HCT116 (cell line): ENCODE measurements at regions not wholly inside any gene's neighbourhood (a gene's known extent, or its start where the extent isn't known, plus 50 kb on each side); places are given as distances from the start of the nearest gene placed in this dataset.

Experiments used
- ATAC-seq: fragments of 200-7000 bp; cut with Tn5 transposase; 2 replicates; pipeline ENCODE4 v1.9.1; 2020; ENCODE audit warnings: mild to moderate bottlenecking, moderate library complexity
- BruUV-seq: library from RNA; stranded (reverse); fragments of 400-500 nt; replicated peaks from 2 replicates; lab custom pipeline; 2021; lab: Mats Ljungman, UMichigan
- CTCF ChIA-PET: fragments of 300-600 bp; sonication (Branson Sonifier 250); formaldehyde crosslinking; loops from one replicate; lab custom pipeline; 2021; ENCODE audit warnings: antibody characterized with exemption; lab: Charles Lee
- POLR2A ChIA-PET: fragments of 300-600, 350-600 bp; sonication (Branson Sonifier 250); formaldehyde crosslinking; loops from one replicate; lab custom pipeline; 2021; ENCODE audit warnings: antibody characterized with exemption; lab: Charles Lee
- RAD21 ChIA-PET, 2 experiments: fragments of 300-600 bp; sonication (Branson Sonifier 250); formaldehyde crosslinking; loops; one replicate each; lab custom pipeline; 2023; ENCODE audit warnings: low total read pairs in 2 of 2; ENCODE audit not compliant: uncharacterized antibody in 2 of 2, unreplicated experiment in 2 of 2, low non-redundant PET in 1 of 2; lab: Charles Lee
- DNase-seq: peaks from one replicate; pipeline ENCODE4 v3.0.0-alpha.2; 2010; ENCODE audit warnings: low read depth, low spot score
- H2AFZ ChIP-seq: fragments of 200-600 bp; shearing (Covaris generic), sonication (generic); 2 replicates; pipeline ENCODE4 v1.6.1; 2017; ENCODE audit warnings: low read depth, mixed run types, mixed read lengths, antibody characterized with exemption, low read length; ENCODE audit not compliant: poor library complexity, severe bottlenecking
- H3K27ac ChIP-seq: 2 replicates; pipeline ENCODE4 v1.5.1; 2012; ENCODE audit warnings: low read depth, low read length
- H3K27me3 ChIP-seq: fragments of 200-600 bp; sonication (generic); 2 replicates; pipeline ENCODE4 v1.6.1; 2016; ENCODE audit warnings: mixed run types, low read length, mixed read lengths; ENCODE audit not compliant: insufficient read depth
- H3K36me3 ChIP-seq, 2 experiments: fragments of 200-500 bp in 1 of 2; fragments of 200-600 bp in 1 of 2; sonication (Bioruptor generic) in 1 of 2; sonication (generic) in 1 of 2; 2 replicates each; pipeline versions ENCODE4 v1.5.1 to v1.6.1; 2014 to 2016; ENCODE audit warnings: low read length in 2 of 2, inconsistent platforms in 1 of 2, mixed read lengths in 1 of 2, mixed run types in 1 of 2; ENCODE audit not compliant: insufficient read depth in 2 of 2, control insufficient read depth in 1 of 2
- H3K4me1 ChIP-seq, 2 experiments: fragments of 200-600 bp in 1 of 2; sonication (generic) in 1 of 2; 2 replicates each; pipeline versions ENCODE4 v1.5.1 to v1.6.1; 2012 to 2017; ENCODE audit warnings: low read length in 2 of 2, inconsistent platforms in 1 of 2, mild to moderate bottlenecking in 1 of 2, mixed read lengths in 1 of 2, mixed run types in 1 of 2, moderate library complexity in 1 of 2; ENCODE audit not compliant: insufficient read depth in 2 of 2, control insufficient read depth in 1 of 2
- H3K4me2 ChIP-seq: fragments of 200-600 bp; sonication (generic); 2 replicates; pipeline ENCODE4 v1.6.1; 2017; ENCODE audit warnings: mixed run types, low read length, mixed read lengths
- H3K4me3 ChIP-seq, 2 experiments: fragments of 200-600 bp in 1 of 2; sonication (generic) in 1 of 2; replicated peaks in 1 of 2; 2 replicates each; pipeline ENCODE4 v1.5.1; 2011 to 2016; ENCODE audit warnings: low read length in 2 of 2, control low read depth in 1 of 2, low read depth in 1 of 2, mild to moderate bottlenecking in 1 of 2, mixed read lengths in 1 of 2, mixed run types in 1 of 2
- H3K79me2 ChIP-seq: fragments of 200-600 bp; sonication (generic); 2 replicates; pipeline ENCODE4 v1.6.1; 2017; ENCODE audit warnings: mild to moderate bottlenecking, mixed run types, low read length, moderate library complexity, mixed read lengths; ENCODE audit not compliant: insufficient read depth
- H3K9ac ChIP-seq: fragments of 200-600 bp; sonication (generic); 2 replicates; pipeline ENCODE4 v1.6.1; 2016; ENCODE audit warnings: low read length, mixed read lengths
- H3K9me2 ChIP-seq: fragments of 200-600 bp; sonication (generic), shearing (Covaris generic); 2 replicates; pipeline ENCODE4 v1.6.1; 2017; ENCODE audit warnings: mixed run types, mild to moderate bottlenecking, moderate library complexity; ENCODE audit not compliant: insufficient read depth
- H3K9me3 ChIP-seq, 2 experiments: fragments of 200-500 bp in 1 of 2; fragments of 200-600 bp in 1 of 2; sonication (Bioruptor generic) in 1 of 2; sonication (generic) in 1 of 2; 2 replicates each; pipeline ENCODE4 v1.6.1; 2014 to 2017; ENCODE audit warnings: low read length in 2 of 2, mixed read lengths in 2 of 2, inconsistent platforms in 1 of 2, low read depth in 1 of 2, mild to moderate bottlenecking in 1 of 2, mixed run types in 1 of 2, moderate library complexity in 1 of 2; ENCODE audit not compliant: control insufficient read depth in 1 of 2, insufficient read depth in 1 of 2
- H4K20me1 ChIP-seq: fragments of 200-600 bp; sonication (generic), shearing (Covaris generic); 2 replicates; pipeline ENCODE4 v1.6.1; 2017; ENCODE audit warnings: mixed run types, mild to moderate bottlenecking, moderate library complexity; ENCODE audit not compliant: insufficient read depth
- ATF3 ChIP-seq: IDR thresholded peaks from 2 replicates; pipeline ENCODE4 v1.6.1; 2012
- CBX3 ChIP-seq: IDR thresholded peaks from 2 replicates; pipeline ENCODE4 v1.6.1; 2012; ENCODE audit warnings: low read depth
- CEBPB ChIP-seq: IDR thresholded peaks from 2 replicates; pipeline ENCODE4 v1.6.1; 2012; ENCODE audit warnings: low read depth
- CTCF ChIP-seq, 3 experiments: fragments of 200-600 bp in 1 of 3; sonication (generic) in 1 of 3; IDR thresholded peaks in 2 of 3; conservative IDR thresholded peaks in 1 of 3; 2 replicates each; pipeline ENCODE4 v1.5.1; 2012 to 2017; ENCODE audit warnings: low read depth in 2 of 3, low read length in 2 of 3, antibody characterized with exemption in 1 of 3, borderline replicate concordance in 1 of 3, control low read depth in 1 of 3, mild to moderate bottlenecking in 1 of 3, mixed read lengths in 1 of 3, mixed run types in 1 of 3, moderate library complexity in 1 of 3; ENCODE audit not compliant: insufficient read depth in 1 of 3
- ELF1 ChIP-seq: IDR thresholded peaks from 2 replicates; pipeline ENCODE4 v1.6.1; 2012; ENCODE audit warnings: low read depth, borderline replicate concordance
- EZH2 ChIP-seq: fragments of 200-600 bp; sonication (generic); IDR thresholded peaks from 2 replicates; pipeline ENCODE4 v1.6.1; 2017; ENCODE audit warnings: antibody characterized with exemption, mixed run types
- EZH2phosphoT487 ChIP-seq: fragments of 200-600 bp; IDR thresholded peaks from 2 replicates; pipeline ENCODE4 v1.6.1; 2018; ENCODE audit warnings: antibody characterized with exemption, borderline replicate concordance
- JUND ChIP-seq: IDR thresholded peaks from 2 replicates; pipeline ENCODE4 v1.6.1; 2012
- POLR2A ChIP-seq: IDR thresholded peaks from 2 replicates; pipeline ENCODE4 v1.7.0; 2011; ENCODE audit warnings: borderline replicate concordance; ENCODE audit not compliant: insufficient read depth, insufficient read length; ENCODE audit errors: extremely low read depth
- POLR2AphosphoS5 ChIP-seq: IDR thresholded peaks from 2 replicates; pipeline ENCODE4 v1.6.1; 2011; ENCODE audit warnings: mild to moderate bottlenecking, low read depth, low read length, moderate library complexity
- RAD21 ChIP-seq: IDR thresholded peaks from 2 replicates; pipeline ENCODE4 v1.6.1; 2012; ENCODE audit warnings: low read depth, mild to moderate bottlenecking
- REST ChIP-seq: IDR thresholded peaks from 2 replicates; pipeline ENCODE4 v1.6.1; 2012; ENCODE audit warnings: low read depth
- SIN3A ChIP-seq: IDR thresholded peaks from 2 replicates; pipeline ENCODE4 v1.6.1; 2012; ENCODE audit warnings: low read depth
- SP1 ChIP-seq: IDR thresholded peaks from 2 replicates; pipeline ENCODE4 v1.6.1; 2012; ENCODE audit warnings: low read depth
- SRF ChIP-seq: IDR thresholded peaks from 2 replicates; pipeline ENCODE4 v1.6.1; 2012; ENCODE audit warnings: low read depth
- TCF7L2 ChIP-seq: IDR thresholded peaks from 2 replicates; pipeline ENCODE4 v1.7.0; 2011; ENCODE audit warnings: borderline replicate concordance, inconsistent platforms; ENCODE audit not compliant: insufficient read depth, insufficient read length; ENCODE audit errors: extremely low read depth
- ZBTB33 ChIP-seq: IDR thresholded peaks from 2 replicates; pipeline ENCODE4 v1.6.1; 2011; ENCODE audit warnings: mild to moderate bottlenecking, low read length, moderate library complexity; ENCODE audit not compliant: insufficient replicate concordance; ENCODE audit errors: extremely low read depth
- ZFX ChIP-seq: fragments of 450-650 bp; IDR thresholded peaks from 2 replicates; pipeline ENCODE4 v1.6.1; 2017
- ZNF274 ChIP-seq: fragments of 200-500 bp; sonication (Bioruptor generic); IDR thresholded peaks from 2 replicates; pipeline ENCODE4 v1.6.1; 2014; ENCODE audit warnings: mild to moderate bottlenecking, low read depth, low read length, inconsistent platforms
- intact Hi-C: fragments of 100-400 bp; cut with micrococcal nuclease; formaldehyde crosslinking; loops from 2 replicates; pipeline ENCODE4 v1.10.0; 2022

GRCh38 chr6:105794239-105794638 is 291.9 kb upstream of the PRDM1 start:
- no peak for DNase-seq
- H2AFZ ChIP-seq, result no peak overlapping the region

More at GRCh38 chr6:105794239-105794638, 291.9 kb upstream of the PRDM1 start:
- Histone ChIP-seq H3K9me3 (no peaks in the 10 kb centered on the region), H3K27me3 (no peaks in the 10 kb centered on the region), H3K9me2 (no peaks in the 10 kb centered on the region), H3K27ac (no peak overlapping the region), H3K36me3 (no peaks in the 10 kb centered on the region), H3K4me2 (no peak overlapping the region), H3K4me3 (no peak overlapping the region), H4K20me1 (no peaks in the 10 kb centered on the region), H3K9ac (no peak overlapping the region), H3K79me2 (no peaks in the 10 kb centered on the region), H3K4me1 (peaks cover 0 to 21% of the 10 kb centered on the region in 2 experiments; a peak in 2 of 4 replicates)
- BruUV-seq, result no TSS peak
- ChIA-PET POLR2A (no interaction called here), RAD21 (no interaction called here), CTCF (interaction anchor here (0.7 kb wide), 1 partner anchor 20 kb away, joined by 3 read pairs; no protein-coding TSS in a partner anchor)
- ATAC-seq, result no peak
- no peak for TF ChIP-seq TCF7L2
- TF ChIP-seq SP1, result no peak
- no peak for TF ChIP-seq ZFX
- no peak for TF ChIP-seq REST
- TF ChIP-seq POLR2A, result no peak
- no peak for TF ChIP-seq SRF
- TF ChIP-seq JUND, result no peak
- no peak for TF ChIP-seq ATF3
- TF ChIP-seq SIN3A, result no peak
- no peak for TF ChIP-seq RAD21
- no peak for TF ChIP-seq POLR2AphosphoS5
- no peak for TF ChIP-seq ELF1
- no peak for TF ChIP-seq CEBPB
- no peak for TF ChIP-seq ZBTB33
- TF ChIP-seq EZH2, result no peak
- TF ChIP-seq CTCF (IDR thresholded peaks at IDR 0.05 in 2 of 3, conservative IDR thresholded peaks at IDR 0.05 in 1 of 3; ENCODE audit: borderline replicate concordance in 1 of 3, insufficient read depth in 1 of 3, low read depth in 2 of 3, low read length in 2 of 3), result no peak
- no peak for TF ChIP-seq ZNF274
- TF ChIP-seq EZH2phosphoT487, result no peak
- no peak for TF ChIP-seq CBX3
- intact Hi-C loops, result no loop called here
